ENCODE measurements at regions not wholly inside any gene's neighbourhood (a gene's known extent, or its start where the extent isn't known, plus 50 kb on each side); places are given as distances from the start of the nearest gene placed in this dataset.

DNA sequence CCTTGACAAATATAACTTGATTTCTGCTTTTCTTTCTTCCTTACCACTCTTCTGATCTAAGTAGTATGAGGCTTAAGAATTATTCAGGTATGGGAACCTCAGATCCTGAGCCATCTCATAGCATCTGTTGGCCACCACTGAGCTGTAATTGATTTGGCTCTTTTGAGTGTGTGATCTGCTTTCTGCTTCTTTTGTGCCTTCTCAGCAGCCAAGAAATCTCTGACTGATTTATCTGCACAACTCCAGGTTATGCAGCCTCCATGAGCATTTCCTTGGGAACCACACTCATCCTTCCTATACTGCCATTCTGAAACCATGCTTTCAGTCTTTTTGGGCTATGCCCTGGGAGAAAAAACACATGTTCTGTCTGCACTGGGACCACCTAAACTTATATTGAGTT is 178.0 kb upstream of the FAM3C start:
- Histone ChIP-seq H3K4me3 (ENCODE audit: insufficient read depth, low read depth, low read length) (no peak overlapping the region), H2AFZ (replicated peaks; ENCODE audit: low read length, poor library complexity) (no peak overlapping the region), H4K5ac (ENCODE audit: low read depth, low read length) (no peak overlapping the region), H2BK15ac (ENCODE audit: low read depth, low read length) (no peak overlapping the region), H3K9ac (ENCODE audit: low read depth, low read length) (no peak overlapping the region), H3K9me3 (ENCODE audit: control insufficient read depth, insufficient read depth, low read length) (no peaks in the 10 kb centered on the region), H3K4ac (ENCODE audit: low read depth, low read length) (no peak overlapping the region), H3K14ac (replicated peaks; ENCODE audit: low read depth, low read length) (no peak overlapping the region), H3K27me3 (ENCODE audit: control insufficient read depth, insufficient read depth, low read length) (peaks cover 5% of the 10 kb centered on the region; the same call in 1 of the 2 replicates), H3K4me2 (ENCODE audit: low read depth, low read length) (no peak overlapping the region), H3K18ac (ENCODE audit: low read depth, low read length) (no peak overlapping the region), H2BK20ac (ENCODE audit: low read depth, low read length) (no peak overlapping the region), H3K9me1 (ENCODE audit: insufficient read depth, low read length) (peaks cover 2% of the 10 kb centered on the region; the same call in 1 of the 2 replicates), H3K56ac (ENCODE audit: extremely low read depth, insufficient read depth, low read length) (no peak overlapping the region), H4K91ac (ENCODE audit: insufficient read depth, low read depth, low read length) (no peak overlapping the region), H3K79me1 (ENCODE audit: low read depth in 1 of 2, low read length in 2 of 2) (no peaks in the 10 kb centered on the region), H2BK5ac (ENCODE audit: low read depth, low read length, poor library complexity, severe bottlenecking) (no peak overlapping the region), H2AK9ac (replicated peaks; ENCODE audit: low read depth, low read length, poor library complexity) (no peak overlapping the region), H3K23ac (ENCODE audit: low read depth, low read length) (no peak overlapping the region), H3K4me1 (ENCODE audit: control insufficient read depth, insufficient read depth, low read length) (peaks cover 5% of the 10 kb centered on the region), H4K20me1 (ENCODE audit: insufficient read depth, low read length) (no peaks in the 10 kb centered on the region), H2BK120ac (ENCODE audit: low read depth, low read length) (no peak overlapping the region), H3K27ac (ENCODE audit: insufficient read depth, low read length) (no peak overlapping the region), H4K8ac (ENCODE audit: low read depth in 2 of 2, low read length in 2 of 2) (no peak overlapping the region), H3K36me3 (ENCODE audit: control insufficient read depth, insufficient read depth, low read length) (no peaks in the 10 kb centered on the region), H2AK5ac (ENCODE audit: low read depth, low read length) (no peak overlapping the region)
- DNase-seq (no peak), ATAC-seq (ENCODE audit: low read depth) (no peak)
- in situ Hi-C loops (cut with MboI; ENCODE audit: low sequenced_read_pairs) (no loop called here), intact Hi-C loops (cut with micrococcal nuclease) (no loop called here), dilution Hi-C loops (cut with HindIII; ENCODE audit: low sequenced_read_pairs, unreplicated experiment) (loop anchor here (25.0 kb wide), 1 partner anchor 212 kb away; no protein-coding TSS in a partner anchor)
- no TSS peak for BruUV-seq (replicated peaks)
- ChIA-PET CTCF (interaction anchor here (1.0 kb wide), 1 partner anchor 11 kb away, joined by 4 read pairs; no protein-coding TSS in a partner anchor), POLR2A (ENCODE audit: unreplicated experiment) (no interaction called here)
- TF ChIP-seq RAD21 (IDR thresholded peaks at IDR 0.05; ENCODE audit: low read length) (no peak), MAZ (IDR thresholded peaks at IDR 0.05; ENCODE audit: borderline replicate concordance, low read depth, low read length) (no peak), NFE2L2 (IDR thresholded peaks at IDR 0.05; ENCODE audit: low read depth, low read length) (no peak), CEBPB (IDR thresholded peaks at IDR 0.05; ENCODE audit: low read depth, low read length) (no peak), SMC3 (IDR thresholded peaks at IDR 0.05; ENCODE audit: low read depth, low read length) (no peak), BHLHE40 (IDR thresholded peaks at IDR 0.05; ENCODE audit: low read depth, low read length) (no peak), RCOR1 (IDR thresholded peaks at IDR 0.05; ENCODE audit: insufficient replicate concordance, low read length) (no peak), FOS (IDR thresholded peaks at IDR 0.05; ENCODE audit: low read depth, low read length) (no peak), MAFK (IDR thresholded peaks at IDR 0.05; ENCODE audit: low read depth, low read length) (no peak), POLR2A (IDR thresholded peaks at IDR 0.05; ENCODE audit: low read depth, low read length) (no peak)
- TF ChIP-seq, protein P1, sequence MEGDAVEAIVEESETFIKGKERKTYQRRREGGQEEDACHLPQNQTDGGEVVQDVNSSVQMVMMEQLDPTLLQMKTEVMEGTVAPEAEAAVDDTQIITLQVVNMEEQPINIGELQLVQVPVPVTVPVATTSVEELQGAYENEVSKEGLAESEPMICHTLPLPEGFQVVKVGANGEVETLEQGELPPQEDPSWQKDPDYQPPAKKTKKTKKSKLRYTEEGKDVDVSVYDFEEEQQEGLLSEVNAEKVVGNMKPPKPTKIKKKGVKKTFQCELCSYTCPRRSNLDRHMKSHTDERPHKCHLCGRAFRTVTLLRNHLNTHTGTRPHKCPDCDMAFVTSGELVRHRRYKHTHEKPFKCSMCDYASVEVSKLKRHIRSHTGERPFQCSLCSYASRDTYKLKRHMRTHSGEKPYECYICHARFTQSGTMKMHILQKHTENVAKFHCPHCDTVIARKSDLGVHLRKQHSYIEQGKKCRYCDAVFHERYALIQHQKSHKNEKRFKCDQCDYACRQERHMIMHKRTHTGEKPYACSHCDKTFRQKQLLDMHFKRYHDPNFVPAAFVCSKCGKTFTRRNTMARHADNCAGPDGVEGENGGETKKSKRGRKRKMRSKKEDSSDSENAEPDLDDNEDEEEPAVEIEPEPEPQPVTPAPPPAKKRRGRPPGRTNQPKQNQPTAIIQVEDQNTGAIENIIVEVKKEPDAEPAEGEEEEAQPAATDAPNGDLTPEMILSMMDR (conservative IDR thresholded peaks at IDR 0.05; ENCODE audit: low read depth, low read length): no peak
- TF ChIP-seq, protein P2, sequence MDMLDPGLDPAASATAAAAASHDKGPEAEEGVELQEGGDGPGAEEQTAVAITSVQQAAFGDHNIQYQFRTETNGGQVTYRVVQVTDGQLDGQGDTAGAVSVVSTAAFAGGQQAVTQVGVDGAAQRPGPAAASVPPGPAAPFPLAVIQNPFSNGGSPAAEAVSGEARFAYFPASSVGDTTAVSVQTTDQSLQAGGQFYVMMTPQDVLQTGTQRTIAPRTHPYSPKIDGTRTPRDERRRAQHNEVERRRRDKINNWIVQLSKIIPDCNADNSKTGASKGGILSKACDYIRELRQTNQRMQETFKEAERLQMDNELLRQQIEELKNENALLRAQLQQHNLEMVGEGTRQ (IDR thresholded peaks at IDR 0.05; ENCODE audit: low read depth, low read length): no peak

Data from IMR-90 (cell line).